IMR-90 (cell line): ENCODE measurements at regions not wholly inside any gene's neighbourhood (a gene's known extent, or its start where the extent isn't known, plus 50 kb on each side); places are given as distances from the start of the nearest gene placed in this dataset.

ENCODE experiments used
- ATAC-seq: fragments of 200-7000 bp; cut with Tn5 transposase; 2 replicates; pipeline ENCODE4 v1.9.1; 2020; ENCODE audit warnings: low read depth, mild to moderate bottlenecking, moderate library complexity
- BruUV-seq: library from RNA; stranded (reverse); fragments of 400-500 nt; replicated peaks from 2 replicates; lab custom pipeline; 2021; lab: Mats Ljungman, UMichigan
- CTCF ChIA-PET: fragments of 300-600 bp; formaldehyde crosslinking; extraction: SDS; loops from one replicate; lab custom pipeline; 2021; ENCODE audit warnings: antibody characterized with exemption; lab: Yijun Ruan, JAX
- POLR2A ChIA-PET: fragments of 300-600 bp; sonication (Branson Sonifier 250); formaldehyde crosslinking; loops from one replicate; lab custom pipeline; 2022; ENCODE audit warnings: antibody characterized with exemption; ENCODE audit not compliant: unreplicated experiment; lab: Charles Lee
- DNase-seq: peaks from one replicate; pipeline ENCODE4 v3.0.0; 2013
- H2AFZ ChIP-seq: replicated peaks from 2 replicates; pipeline ENCODE3; 2013; ENCODE audit warnings: low read length, mild to moderate bottlenecking; ENCODE audit not compliant: poor library complexity
- H2AK5ac ChIP-seq: 2 replicates; pipeline ENCODE4 v1.6.1; 2013; ENCODE audit warnings: low read depth, low read length, inconsistent platforms
- H2AK9ac ChIP-seq: replicated peaks from 2 replicates; pipeline ENCODE3; 2013; ENCODE audit warnings: mild to moderate bottlenecking, low read depth, low read length, moderate library complexity; ENCODE audit not compliant: poor library complexity
- H2BK120ac ChIP-seq: 2 replicates; pipeline ENCODE4 v1.6.1; 2013; ENCODE audit warnings: low read depth, low read length, inconsistent platforms
- H2BK15ac ChIP-seq: 3 replicates; pipeline ENCODE4 v1.6.1; 2013; ENCODE audit warnings: low read depth, low read length, inconsistent platforms
- H2BK20ac ChIP-seq: 2 replicates; pipeline ENCODE4 v1.6.1; 2013; ENCODE audit warnings: low read depth, mild to moderate bottlenecking, inconsistent platforms, low read length, moderate library complexity
- H2BK5ac ChIP-seq: 2 replicates; pipeline ENCODE4 v1.6.1; 2013; ENCODE audit warnings: mild to moderate bottlenecking, low read depth, low read length, inconsistent platforms; ENCODE audit not compliant: poor library complexity, severe bottlenecking
- H3K14ac ChIP-seq: replicated peaks from 2 replicates; pipeline ENCODE4 v1.6.1; 2013; ENCODE audit warnings: low read depth, low read length, inconsistent platforms
- H3K18ac ChIP-seq: 2 replicates; pipeline ENCODE4 v1.6.1; 2013; ENCODE audit warnings: low read depth, low read length, control low read depth
- H3K23ac ChIP-seq: 2 replicates; pipeline ENCODE4 v1.6.1; 2013; ENCODE audit warnings: low read depth, low read length, inconsistent platforms
- H3K27ac ChIP-seq: 2 replicates; pipeline ENCODE4 v1.5.1; 2013; ENCODE audit warnings: mild to moderate bottlenecking, control low read depth, low read length; ENCODE audit not compliant: insufficient read depth
- H3K27me3 ChIP-seq: 2 replicates; pipeline ENCODE4 v1.6.1; 2013; ENCODE audit warnings: low read length; ENCODE audit not compliant: control insufficient read depth, insufficient read depth
- H3K36me3 ChIP-seq: 2 replicates; pipeline ENCODE4 v1.6.1; 2013; ENCODE audit warnings: low read length, mixed read lengths; ENCODE audit not compliant: control insufficient read depth, insufficient read depth
- H3K4ac ChIP-seq: 2 replicates; pipeline ENCODE4 v1.6.1; 2013; ENCODE audit warnings: low read depth, low read length, inconsistent platforms
- H3K4me1 ChIP-seq: 2 replicates; pipeline ENCODE4 v1.6.1; 2013; ENCODE audit warnings: low read length, mixed read lengths; ENCODE audit not compliant: control insufficient read depth, insufficient read depth
- H3K4me2 ChIP-seq: 2 replicates; pipeline ENCODE4 v1.6.1; 2013; ENCODE audit warnings: low read depth, mild to moderate bottlenecking, control low read depth, low read length, moderate library complexity
- H3K4me3 ChIP-seq: 2 replicates; pipeline ENCODE4 v1.5.1; 2013; ENCODE audit warnings: low read depth, mild to moderate bottlenecking, control low read depth, low read length, moderate library complexity; ENCODE audit not compliant: insufficient read depth
- H3K56ac ChIP-seq: 2 replicates; pipeline ENCODE4 v1.6.1; 2013; ENCODE audit warnings: low read length, inconsistent platforms; ENCODE audit not compliant: insufficient read depth; ENCODE audit errors: extremely low read depth
- H3K79me1 ChIP-seq, 2 experiments: 2 replicates each; pipeline ENCODE4 v1.6.1; 2013; ENCODE audit warnings: low read length in 2 of 2, inconsistent platforms in 1 of 2, low read depth in 1 of 2
- H3K9ac ChIP-seq: 2 replicates; pipeline ENCODE4 v1.6.1; 2013; ENCODE audit warnings: low read depth, low read length, control low read depth
- H3K9me1 ChIP-seq: 2 replicates; pipeline ENCODE4 v1.6.1; 2013; ENCODE audit warnings: low read length, inconsistent platforms; ENCODE audit not compliant: insufficient read depth
- H3K9me3 ChIP-seq: 2 replicates; pipeline ENCODE4 v1.6.1; 2013; ENCODE audit warnings: low read length; ENCODE audit not compliant: control insufficient read depth, insufficient read depth
- H4K20me1 ChIP-seq: 2 replicates; pipeline ENCODE4 v1.6.1; 2013; ENCODE audit warnings: low read length, inconsistent platforms; ENCODE audit not compliant: insufficient read depth
- H4K5ac ChIP-seq: 2 replicates; pipeline ENCODE4 v1.6.1; 2013; ENCODE audit warnings: mild to moderate bottlenecking, low read depth, low read length, control low read depth
- H4K8ac ChIP-seq, 2 experiments: 2 replicates each; pipeline ENCODE4 v1.6.1; 2013; ENCODE audit warnings: low read depth in 2 of 2, low read length in 2 of 2, control low read depth in 1 of 2, inconsistent platforms in 1 of 2
- H4K91ac ChIP-seq: 2 replicates; pipeline ENCODE4 v1.6.1; 2013; ENCODE audit warnings: low read depth, low read length, inconsistent platforms; ENCODE audit not compliant: insufficient read depth
- CEBPB ChIP-seq: IDR thresholded peaks from 2 replicates; pipeline ENCODE4 v1.6.1; 2012; ENCODE audit warnings: low read depth, low read length, improper control_type of control experiment
- CHD1 ChIP-seq: IDR thresholded peaks from 2 replicates; pipeline ENCODE4 v1.6.1; 2012; ENCODE audit warnings: low read depth, low read length, improper control_type of control experiment
- CTCF ChIP-seq: conservative IDR thresholded peaks from 2 replicates; pipeline ENCODE4 v1.5.1; 2012; ENCODE audit warnings: mild to moderate bottlenecking, low read depth, low read length, improper control_type of control experiment
- ELK1 ChIP-seq: fragments of 150-350 bp; IDR thresholded peaks from 2 replicates; pipeline ENCODE4 v1.6.1; 2016; ENCODE audit warnings: low read depth, mild to moderate bottlenecking, low read length, moderate library complexity, borderline replicate concordance
- FOS ChIP-seq: fragments of 150-350 bp; IDR thresholded peaks from 2 replicates; pipeline ENCODE4 v1.6.1; 2016; ENCODE audit warnings: low read depth, low read length
- MAFK ChIP-seq: IDR thresholded peaks from 2 replicates; pipeline ENCODE4 v1.6.1; 2012; ENCODE audit warnings: low read depth, low read length, improper control_type of control experiment
- MAZ ChIP-seq: IDR thresholded peaks from 2 replicates; pipeline ENCODE4 v1.6.1; 2012; ENCODE audit warnings: low read depth, mild to moderate bottlenecking, low read length, improper control_type of control experiment, moderate library complexity, borderline replicate concordance
- MXI1 ChIP-seq: IDR thresholded peaks from 2 replicates; pipeline ENCODE4 v1.6.1; 2012; ENCODE audit warnings: low read depth, mild to moderate bottlenecking, low read length, moderate library complexity, borderline replicate concordance
- NFE2L2 ChIP-seq: fragments of 150-350 bp; IDR thresholded peaks from 2 replicates; pipeline ENCODE4 v1.6.1; 2016; ENCODE audit warnings: low read depth, mild to moderate bottlenecking, low read length
- POLR2A ChIP-seq: IDR thresholded peaks from 2 replicates; pipeline ENCODE4 v1.6.1; 2012; ENCODE audit warnings: mild to moderate bottlenecking, low read depth, low read length
- RCOR1 ChIP-seq: IDR thresholded peaks from 2 replicates; pipeline ENCODE4 v1.6.1; 2012; ENCODE audit warnings: mild to moderate bottlenecking, low read length, improper control_type of control experiment; ENCODE audit not compliant: insufficient replicate concordance
- RFX5 ChIP-seq: IDR thresholded peaks from 2 replicates; pipeline ENCODE4 v1.8.0; 2012; ENCODE audit warnings: low read depth, mild to moderate bottlenecking, low read length, moderate library complexity
- SMC3 ChIP-seq: fragments of 150-350 bp; IDR thresholded peaks from 2 replicates; pipeline ENCODE4 v1.6.1; 2016; ENCODE audit warnings: low read depth, mild to moderate bottlenecking, antibody characterized with exemption, low read length, moderate library complexity
- USF2 ChIP-seq: fragments of 150-350 bp; IDR thresholded peaks from 2 replicates; pipeline ENCODE4 v1.6.1; 2017; ENCODE audit warnings: mild to moderate bottlenecking, antibody characterized with exemption, low read length, low read depth
- dilution Hi-C: fragments of 300-500 bp; cut with HindIII; formaldehyde crosslinking; loops from one replicate; pipeline ENCODE4 v1.14.3; 2018; ENCODE audit warnings: low sequenced_read_pairs; ENCODE audit not compliant: unreplicated experiment
- in situ Hi-C: fragments of 300-500 bp; cut with MboI; formaldehyde crosslinking; loops from 3 replicates; pipeline ENCODE4 v1.14.3; 2019; ENCODE audit warnings: low sequenced_read_pairs, inconsistent platforms, mixed read lengths
- intact Hi-C: fragments of 100-400 bp; cut with micrococcal nuclease; formaldehyde crosslinking; loops from 2 replicates; pipeline ENCODE4 v1.10.0; 2022

- Histone ChIP-seq H3K27ac (no peak overlapping the region), H3K9ac (no peak overlapping the region), H2BK120ac (0 out of 2 replicates have a peak overlapping the region, but pooled peaks have one; percentile 40), H3K4me1 (peaks cover 5% of the 10 kb centered on the region), H3K36me3 (no peaks in the 10 kb centered on the region), H3K9me1 (no peaks in the 10 kb centered on the region; the same call in 1 of the 2 replicates), H4K8ac (0 out of 4 replicates have a peak overlapping the region, but pooled peaks have one; percentile 22 to 73), H3K27me3 (no peaks in the 10 kb centered on the region), H3K56ac (no peak overlapping the region), H4K91ac (peak overlapping the region; percentile 27; the same call in 1 of the 2 replicates), H3K79me1 (no peaks in the 10 kb centered on the region), H3K14ac (0 out of 2 replicates have a peak overlapping the region, but pooled peaks have one; percentile 17), H3K9me3 (no peaks in the 10 kb centered on the region), H2AK9ac (no peak overlapping the region), H2AK5ac (no peak overlapping the region), H2BK5ac (no peak overlapping the region), H3K4me3 (no peak overlapping the region), H3K4me2 (no peak overlapping the region), H2BK20ac (no peak overlapping the region), H4K5ac (no peak overlapping the region), H3K23ac (no peak overlapping the region; the same call in 1 of the 2 replicates), H2BK15ac (peak overlapping the region; percentile 62; the same call in 1 of the 3 replicates), H4K20me1 (no peaks in the 10 kb centered on the region), H2AFZ (no peak overlapping the region), H3K4ac (peak overlapping the region; percentile 33), H3K18ac (peak overlapping the region; percentile 76)
- in situ Hi-C loops (no loop called here), intact Hi-C loops (no loop called here), dilution Hi-C loops (no loop called here)
- POLR2A ChIA-PET = no interaction called here
- DNase-seq = no peak
- TF ChIP-seq MAFK (no peak), RFX5 (no peak), MAZ (no peak), SMC3 (no peak), CEBPB (no peak), MXI1 (no peak), NFE2L2 (no peak), CHD1 (no peak), USF2 (no peak), RCOR1 (no peak), POLR2A (no peak), CTCF (no peak), FOS (no peak), ELK1 (no peak)
- CTCF ChIA-PET = no interaction called here
- no peak for ATAC-seq
- BruUV-seq = no TSS peak
These were observed 120.1 kb downstream of the SAMD9 start for GRCh38 chr7:92997719-92998118.
